HCT116 (cell line): ENCODE measurements at regions not wholly inside any gene's neighbourhood (a gene's known extent, or its start where the extent isn't known, plus 50 kb on each side); places are given as distances from the start of the nearest gene placed in this dataset.

ENCODE experiments used
- EZH2 ChIP-seq: fragments of 200-600 bp; sonication (generic); IDR thresholded peaks from 2 replicates; pipeline ENCODE4 v1.6.1; 2017; ENCODE audit warnings: antibody characterized with exemption, mixed run types
- FOSL1 ChIP-seq: IDR thresholded peaks from 2 replicates; pipeline ENCODE4 v1.6.1; 2012; ENCODE audit warnings: low read depth
- POLR2A ChIP-seq: IDR thresholded peaks from 2 replicates; pipeline ENCODE4 v1.7.0; 2011; ENCODE audit warnings: borderline replicate concordance; ENCODE audit not compliant: insufficient read depth, insufficient read length; ENCODE audit errors: extremely low read depth
- ZNF274 ChIP-seq: fragments of 200-500 bp; sonication (Bioruptor generic); IDR thresholded peaks from 2 replicates; pipeline ENCODE4 v1.6.1; 2014; ENCODE audit warnings: mild to moderate bottlenecking, low read depth, low read length, inconsistent platforms
- TF ChIP-seq, protein P1 (sequence below), 3 experiments: fragments of 200-600 bp in 1 of 3; sonication (generic) in 1 of 3; IDR thresholded peaks in 2 of 3; conservative IDR thresholded peaks in 1 of 3; 2 replicates each; pipeline ENCODE4 v1.5.1; 2012 to 2017; ENCODE audit warnings: low read depth in 2 of 3, low read length in 2 of 3, antibody characterized with exemption in 1 of 3, borderline replicate concordance in 1 of 3, control low read depth in 1 of 3, mild to moderate bottlenecking in 1 of 3, mixed read lengths in 1 of 3, mixed run types in 1 of 3, moderate library complexity in 1 of 3; ENCODE audit not compliant: insufficient read depth in 1 of 3

DNA sequence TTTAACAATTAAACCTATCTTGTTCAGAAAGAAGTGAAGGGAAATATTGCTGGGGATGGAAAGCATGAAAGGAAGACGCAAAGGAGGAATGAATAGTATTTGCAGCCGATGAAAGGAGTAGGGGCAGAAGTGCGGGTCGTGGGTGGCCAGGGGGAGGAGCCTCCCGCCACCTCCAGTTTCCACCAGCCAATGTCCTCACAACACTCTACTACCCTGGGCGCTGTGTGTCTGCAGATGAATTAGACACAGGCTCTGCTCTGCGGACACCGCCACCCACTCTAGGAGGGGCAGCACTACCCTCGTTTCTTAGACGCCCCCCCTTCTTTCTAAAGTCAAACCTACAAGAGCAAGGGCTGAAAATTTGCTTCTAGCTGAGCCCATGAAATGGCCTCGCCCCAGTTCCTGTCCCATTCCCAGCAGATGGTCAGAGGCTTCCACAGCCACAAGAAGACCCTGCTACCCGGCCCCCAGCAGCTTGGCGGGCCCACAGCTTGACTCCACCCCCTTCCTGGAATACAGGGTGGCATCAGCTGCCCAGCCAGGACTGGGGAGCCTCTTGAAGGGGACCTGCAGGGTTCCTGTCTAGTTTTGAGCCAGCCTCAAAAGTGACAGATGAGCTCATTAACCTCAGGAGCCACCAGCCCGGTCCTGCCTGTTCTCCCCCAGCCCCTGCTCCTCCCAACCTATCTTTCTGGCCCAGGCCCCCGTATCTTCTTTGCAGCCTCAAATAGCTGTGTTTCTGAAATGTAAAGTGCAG is 268.1 kb downstream of the BUD13 start:
- TF ChIP-seq, protein P1, sequence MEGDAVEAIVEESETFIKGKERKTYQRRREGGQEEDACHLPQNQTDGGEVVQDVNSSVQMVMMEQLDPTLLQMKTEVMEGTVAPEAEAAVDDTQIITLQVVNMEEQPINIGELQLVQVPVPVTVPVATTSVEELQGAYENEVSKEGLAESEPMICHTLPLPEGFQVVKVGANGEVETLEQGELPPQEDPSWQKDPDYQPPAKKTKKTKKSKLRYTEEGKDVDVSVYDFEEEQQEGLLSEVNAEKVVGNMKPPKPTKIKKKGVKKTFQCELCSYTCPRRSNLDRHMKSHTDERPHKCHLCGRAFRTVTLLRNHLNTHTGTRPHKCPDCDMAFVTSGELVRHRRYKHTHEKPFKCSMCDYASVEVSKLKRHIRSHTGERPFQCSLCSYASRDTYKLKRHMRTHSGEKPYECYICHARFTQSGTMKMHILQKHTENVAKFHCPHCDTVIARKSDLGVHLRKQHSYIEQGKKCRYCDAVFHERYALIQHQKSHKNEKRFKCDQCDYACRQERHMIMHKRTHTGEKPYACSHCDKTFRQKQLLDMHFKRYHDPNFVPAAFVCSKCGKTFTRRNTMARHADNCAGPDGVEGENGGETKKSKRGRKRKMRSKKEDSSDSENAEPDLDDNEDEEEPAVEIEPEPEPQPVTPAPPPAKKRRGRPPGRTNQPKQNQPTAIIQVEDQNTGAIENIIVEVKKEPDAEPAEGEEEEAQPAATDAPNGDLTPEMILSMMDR (IDR thresholded peaks at IDR 0.05 in 2 of 3, conservative IDR thresholded peaks at IDR 0.05 in 1 of 3; ENCODE audit: borderline replicate concordance in 1 of 3, insufficient read depth in 1 of 3, low read depth in 2 of 3, low read length in 2 of 3) = no peak
- TF ChIP-seq POLR2A (no peak), FOSL1 (no peak), EZH2 (no peak), ZNF274 (no peak)
